ENCODE measurements at regions not wholly inside any gene's neighbourhood (a gene's known extent, or its start where the extent isn't known, plus 50 kb on each side); places are given as distances from the start of the nearest gene placed in this dataset.

DNA sequence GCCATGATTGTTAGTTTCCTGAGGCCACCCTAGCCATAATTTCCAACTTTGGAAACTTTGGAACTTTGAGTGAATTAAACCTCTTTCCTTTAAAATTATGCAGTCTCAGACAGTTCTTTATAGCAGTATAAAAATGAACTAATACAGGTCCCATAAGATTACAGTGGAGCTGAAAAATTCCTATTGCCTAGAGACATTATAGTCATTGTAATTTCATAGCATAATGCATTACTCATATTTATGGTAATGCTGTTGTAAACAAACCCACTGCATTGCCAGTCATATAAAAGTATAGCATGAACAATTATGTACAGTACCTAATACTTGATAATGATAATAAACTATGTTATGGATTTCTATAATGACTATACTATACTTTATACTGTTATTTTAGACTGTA, 88.0 kb upstream of the TMEM229A start:
- Histone ChIP-seq H4K20me1 (ENCODE audit: insufficient read depth, low read length) (no peaks in the 10 kb centered on the region), H3K27ac (ENCODE audit: extremely low read length, insufficient read depth, low read length) (no peak overlapping the region), H3K79me2 (ENCODE audit: insufficient read depth, low read length) (no peaks in the 10 kb centered on the region), H3K4me1 (ENCODE audit: insufficient read depth, low read length) (no peaks in the 10 kb centered on the region), H2AFZ (ENCODE audit: low read length) (no peak overlapping the region), H3K9me3 (ENCODE audit: low read length) (peaks cover 6% of the 10 kb centered on the region), H3K9ac (ENCODE audit: insufficient read depth, low read depth, low read length) (no peak overlapping the region), H3K4me2 (ENCODE audit: low read depth, low read length) (no peak overlapping the region), H3K4me3 (replicated peaks in 1 of 3; ENCODE audit: insufficient read depth in 1 of 3, low read depth in 2 of 3, low read length in 3 of 3) (no peak overlapping the region), H3K27me3 (ENCODE audit: control insufficient read depth in 1 of 2, insufficient read depth in 2 of 2, low read length in 2 of 2) (no peaks in the 10 kb centered on the region), H3K36me3 (replicated peaks in 1 of 2; ENCODE audit: control insufficient read depth in 1 of 2, insufficient read depth in 2 of 2, low read length in 2 of 2) (no peaks in the 10 kb centered on the region)
- in situ Hi-C loops (cut with HindIII; ENCODE audit: extremely low pct_ligation_motif_present, low pct_unique_long_range_greater_than_20kb), result no loop called here
- POLR2A ChIA-PET, result no interaction called here
- BruUV-seq (replicated peaks), result no TSS peak
- no peak for FAIRE-seq
- DNase-seq (ENCODE audit: low spot score), result no peak
- no peak for ATAC-seq
- TF ChIP-seq ZNF672 (CRISPR knock-in tag; IDR thresholded peaks at IDR 0.05) (no peak), DRAP1 (CRISPR knock-in tag; IDR thresholded peaks at IDR 0.05) (no peak), ZSCAN9 (CRISPR knock-in tag; IDR thresholded peaks at IDR 0.05; ENCODE audit: borderline replicate concordance) (no peak), HNF4G (IDR thresholded peaks at IDR 0.05; ENCODE audit: borderline replicate concordance, low read depth, low read length) (no peak), HNF4G (CRISPR knock-in tag; IDR thresholded peaks at IDR 0.05; ENCODE audit: borderline replicate concordance, low read depth) (no peak), HINFP (CRISPR knock-in tag; IDR thresholded peaks at IDR 0.05; ENCODE audit: low read depth) (no peak), SRY (CRISPR knock-in tag; IDR thresholded peaks at IDR 0.05) (no peak), HNRNPLL (IDR thresholded peaks at IDR 0.05; ENCODE audit: low read depth, low read length, poor library complexity, severe bottlenecking) (no peak), SALL1 (CRISPR knock-in tag; IDR thresholded peaks at IDR 0.05) (no peak), ZNF841 (CRISPR knock-in tag; IDR thresholded peaks at IDR 0.05; ENCODE audit: borderline replicate concordance) (no peak), IKZF1 (IDR thresholded peaks at IDR 0.05) (no peak), ONECUT2 (CRISPR knock-in tag; IDR thresholded peaks at IDR 0.05) (no peak), DNMT1 (CRISPR knock-in tag; IDR thresholded peaks at IDR 0.05) (no peak), NFIC (IDR thresholded peaks at IDR 0.05; ENCODE audit: low read length) (no peak), NFYC (CRISPR knock-in tag; IDR thresholded peaks at IDR 0.05) (no peak), YEATS2 (CRISPR knock-in tag; IDR thresholded peaks at IDR 0.05; ENCODE audit: borderline replicate concordance) (no peak), ZNF382 (CRISPR knock-in tag; IDR thresholded peaks at IDR 0.05; ENCODE audit: borderline replicate concordance) (no peak), ZNF615 (CRISPR knock-in tag; IDR thresholded peaks at IDR 0.05; ENCODE audit: borderline replicate concordance) (no peak), ZNF234 (CRISPR knock-in tag; conservative IDR thresholded peaks at IDR 0.05) (no peak), FOXP1 (IDR thresholded peaks at IDR 0.05) (no peak), FOXP1 (CRISPR knock-in tag; IDR thresholded peaks at IDR 0.05) (no peak), MED13 (CRISPR knock-in tag; IDR thresholded peaks at IDR 0.05) (no peak)
- intact Hi-C loops (cut with micrococcal nuclease; ENCODE audit: unreplicated experiment), result no loop called here
- CTCF ChIA-PET (ENCODE audit: low intra/inter-chr PET ratio, low total read pairs), result no interaction called here
